Esophagus muscularis mucosa (tissue), 3 donors: ENCODE measurements at regions not wholly inside any gene's neighbourhood (a gene's known extent, or its start where the extent isn't known, plus 50 kb on each side); places are given as distances from the start of the nearest gene placed in this dataset.

Experiments used
- POLR2AphosphoS5 ChIP-seq, 2 donors: sonication (generic); formaldehyde crosslinking; IDR thresholded peaks; one replicate each; pipeline ENCODE4 v1.6.1; 2017; ENCODE audit warnings: antibody characterized with exemption in 2 of 2
- TF ChIP-seq, protein P1 (sequence below), 3 experiments: fragments of 200-600 bp in 2 of 3; fragments of 450-650 bp in 1 of 3; sonication (generic) in 2 of 3; IDR thresholded peaks; one replicate each; pipeline ENCODE4 v1.5.1; 2017 to 2019; ENCODE audit warnings: antibody characterized with exemption in 3 of 3, mild to moderate bottlenecking in 2 of 3, moderate library complexity in 1 of 3

GRCh38 chr15:29935296-29936004 lies 113.2 kb upstream of the TJP1 start:
- TF ChIP-seq, protein P1, sequence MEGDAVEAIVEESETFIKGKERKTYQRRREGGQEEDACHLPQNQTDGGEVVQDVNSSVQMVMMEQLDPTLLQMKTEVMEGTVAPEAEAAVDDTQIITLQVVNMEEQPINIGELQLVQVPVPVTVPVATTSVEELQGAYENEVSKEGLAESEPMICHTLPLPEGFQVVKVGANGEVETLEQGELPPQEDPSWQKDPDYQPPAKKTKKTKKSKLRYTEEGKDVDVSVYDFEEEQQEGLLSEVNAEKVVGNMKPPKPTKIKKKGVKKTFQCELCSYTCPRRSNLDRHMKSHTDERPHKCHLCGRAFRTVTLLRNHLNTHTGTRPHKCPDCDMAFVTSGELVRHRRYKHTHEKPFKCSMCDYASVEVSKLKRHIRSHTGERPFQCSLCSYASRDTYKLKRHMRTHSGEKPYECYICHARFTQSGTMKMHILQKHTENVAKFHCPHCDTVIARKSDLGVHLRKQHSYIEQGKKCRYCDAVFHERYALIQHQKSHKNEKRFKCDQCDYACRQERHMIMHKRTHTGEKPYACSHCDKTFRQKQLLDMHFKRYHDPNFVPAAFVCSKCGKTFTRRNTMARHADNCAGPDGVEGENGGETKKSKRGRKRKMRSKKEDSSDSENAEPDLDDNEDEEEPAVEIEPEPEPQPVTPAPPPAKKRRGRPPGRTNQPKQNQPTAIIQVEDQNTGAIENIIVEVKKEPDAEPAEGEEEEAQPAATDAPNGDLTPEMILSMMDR (IDR thresholded peaks at IDR 0.05), result peak in 1 of 3 experiments; percentile 22
- no peak for TF ChIP-seq POLR2AphosphoS5 (IDR thresholded peaks at IDR 0.05)
